SK-N-SH (cell line): ENCODE measurements at regions not wholly inside any gene's neighbourhood (a gene's known extent, or its start where the extent isn't known, plus 50 kb on each side); places are given as distances from the start of the nearest gene placed in this dataset.

Source experiments
- CTCF ChIA-PET: fragments of 300-600, 350-600 bp; formaldehyde crosslinking; extraction: SDS; loops from one replicate; lab custom pipeline; 2021; lab: Yijun Ruan, JAX
- POLR2A ChIA-PET: fragments of 350-600 bp; sonication (Branson Sonifier 250); formaldehyde crosslinking; extraction: SDS; loops from one replicate; lab custom pipeline; 2020; ENCODE audit warnings: antibody characterized with exemption, inconsistent platforms; lab: Yijun Ruan, JAX
- DNase-seq: peaks from one replicate; pipeline ENCODE4 v3.0.0; 2012
- H2AFZ ChIP-seq: fragments of 200-600 bp; sonication (generic); 2 replicates; pipeline ENCODE4 v1.8.1; 2016; ENCODE audit warnings: antibody characterized with exemption, mild to moderate bottlenecking, low read depth
- H3F3A ChIP-seq: fragments of 200-600 bp; sonication (generic); replicated peaks from 2 replicates; pipeline ENCODE3; 2016; ENCODE audit warnings: antibody characterized with exemption, mild to moderate bottlenecking; ENCODE audit not compliant: insufficient read depth
- H3K27ac ChIP-seq, 2 experiments: fragments of 200-500 bp in 1 of 2; fragments of 200-600 bp in 1 of 2; sonication (Bioruptor generic) in 1 of 2; sonication (generic), shearing (Covaris generic) in 1 of 2; 2 replicates each; pipeline versions ENCODE4 v1.5.1 to v1.6.1; 2014 to 2016; ENCODE audit warnings: low read depth in 2 of 2, inconsistent platforms in 1 of 2, low read length in 1 of 2, mild to moderate bottlenecking in 1 of 2, mixed read lengths in 1 of 2
- H3K27me3 ChIP-seq: fragments of 200-600 bp; sonication (generic), shearing (Covaris generic); 2 replicates; pipeline ENCODE4 v1.6.1; 2016; ENCODE audit warnings: mixed run types; ENCODE audit not compliant: insufficient read depth
- H3K36me3 ChIP-seq, 2 experiments: fragments of 200-500 bp in 1 of 2; fragments of 200-600 bp in 1 of 2; sonication (Bioruptor generic) in 1 of 2; sonication (generic) in 1 of 2; replicated peaks in 1 of 2; 2 replicates each; pipeline versions ENCODE3 to v1.5.1; 2014 to 2016; ENCODE audit warnings: low read length in 1 of 2, mild to moderate bottlenecking in 1 of 2; ENCODE audit not compliant: insufficient read depth in 2 of 2, control insufficient read depth in 1 of 2
- H3K4me1 ChIP-seq, 2 experiments: fragments of 200-500 bp in 1 of 2; fragments of 200-600 bp in 1 of 2; sonication (Bioruptor generic) in 1 of 2; sonication (generic), shearing (Covaris generic) in 1 of 2; 2 replicates each; pipeline versions ENCODE4 v1.5.1 to v1.6.1; 2014 to 2016; ENCODE audit warnings: low read depth in 1 of 2, low read length in 1 of 2, mixed run types in 1 of 2; ENCODE audit not compliant: insufficient read depth in 2 of 2, control insufficient read depth in 1 of 2
- H3K4me2 ChIP-seq: fragments of 200-600 bp; sonication (generic), shearing (Covaris generic); 2 replicates; pipeline ENCODE4 v1.6.1; 2017; ENCODE audit warnings: mixed run types
- H3K4me3 ChIP-seq, 2 experiments: fragments of 200-500 bp in 1 of 2; fragments of 200-600 bp in 1 of 2; sonication (Bioruptor generic) in 1 of 2; sonication (generic), shearing (Covaris generic) in 1 of 2; 2 replicates each; pipeline versions ENCODE4 v1.5.1 to v1.8.1; 2014 to 2016; ENCODE audit warnings: low read depth in 2 of 2, inconsistent platforms in 1 of 2, low read length in 1 of 2, mild to moderate bottlenecking in 1 of 2, mixed read lengths in 1 of 2, moderate library complexity in 1 of 2
- H3K79me2 ChIP-seq: fragments of 200-600 bp; sonication (generic); 2 replicates; pipeline ENCODE4 v1.8.1; 2017; ENCODE audit warnings: mild to moderate bottlenecking; ENCODE audit not compliant: insufficient read depth
- H3K9ac ChIP-seq: fragments of 200-600 bp; sonication (generic); 2 replicates; pipeline ENCODE4 v1.6.1; 2017; ENCODE audit warnings: mixed run types
- H3K9me2 ChIP-seq: fragments of 200-600 bp; sonication (generic); 2 replicates; pipeline ENCODE4 v1.6.1; 2017; ENCODE audit warnings: mixed run types
- H3K9me3 ChIP-seq: fragments of 200-600 bp; sonication (generic); 2 replicates; pipeline ENCODE4 v1.6.1; 2017; ENCODE audit warnings: mixed run types, mild to moderate bottlenecking, moderate library complexity
- H4K20me1 ChIP-seq: fragments of 200-600 bp; sonication (generic); 2 replicates; pipeline ENCODE4 v1.6.1; 2017; ENCODE audit warnings: mild to moderate bottlenecking, mixed run types; ENCODE audit not compliant: insufficient read depth
- ELF1 ChIP-seq: IDR thresholded peaks from 2 replicates; pipeline ENCODE4 v1.4.0; 2012
- EP300 ChIP-seq, 2 experiments: IDR thresholded peaks; 2 replicates each; pipeline versions ENCODE4 v1.4.0 to v1.6.1; 2012; ENCODE audit warnings: borderline replicate concordance in 1 of 2, low read depth in 1 of 2, low read length in 1 of 2
- EZH2phosphoT487 ChIP-seq: fragments of 200-600 bp; sonication (generic); IDR thresholded peaks from 2 replicates; pipeline ENCODE4 v1.6.1; 2017; ENCODE audit warnings: low read depth, mixed run types, mild to moderate bottlenecking, antibody characterized with exemption, moderate library complexity, borderline replicate concordance
- FOXJ3 ChIP-seq: sonication (generic); formaldehyde crosslinking; IDR thresholded peaks from 2 replicates; pipeline ENCODE4 v1.5.1; 2020; ENCODE audit warnings: mild to moderate bottlenecking, missing genetic modification reagents
- GABPA ChIP-seq: IDR thresholded peaks from 2 replicates; pipeline ENCODE4 v1.4.0; 2012; ENCODE audit warnings: low read depth, mild to moderate bottlenecking
- GATA2 ChIP-seq: sonication (generic); formaldehyde crosslinking; IDR thresholded peaks from 2 replicates; pipeline ENCODE4 v1.5.0; 2020; ENCODE audit warnings: mild to moderate bottlenecking, missing genetic modification reagents
- JUND ChIP-seq: IDR thresholded peaks from 2 replicates; pipeline ENCODE4 v1.4.0; 2012
- MEF2A ChIP-seq: IDR thresholded peaks from 2 replicates; pipeline ENCODE4 v1.4.0; 2012; ENCODE audit warnings: low read depth, borderline replicate concordance
- MXI1 ChIP-seq: IDR thresholded peaks from 2 replicates; pipeline ENCODE4 v1.6.1; 2012; ENCODE audit warnings: mild to moderate bottlenecking, low read depth, low read length, improper control_type of control experiment
- NFIC ChIP-seq: IDR thresholded peaks from 2 replicates; pipeline ENCODE4 v1.4.0; 2012; ENCODE audit warnings: borderline replicate concordance
- POLR2AphosphoS5 ChIP-seq: IDR thresholded peaks from 2 replicates; pipeline ENCODE4 v1.6.1; 2012; ENCODE audit warnings: low read depth, low read length
- RAD21 ChIP-seq: IDR thresholded peaks from 2 replicates; pipeline ENCODE4 v1.6.1; 2012; ENCODE audit warnings: mild to moderate bottlenecking, low read length
- SIN3A ChIP-seq: IDR thresholded peaks from 2 replicates; pipeline ENCODE4 v1.6.1; 2012; ENCODE audit warnings: low read depth, mild to moderate bottlenecking, low read length, moderate library complexity, borderline replicate concordance
- SMC3 ChIP-seq: IDR thresholded peaks from 2 replicates; pipeline ENCODE4 v1.6.1; 2012; ENCODE audit warnings: low read depth, low read length, improper control_type of control experiment
- TAF1 ChIP-seq: IDR thresholded peaks from 2 replicates; pipeline ENCODE4 v1.6.1; 2012; ENCODE audit warnings: low read depth, mild to moderate bottlenecking, low read length, moderate library complexity, borderline replicate concordance
- TCF12 ChIP-seq: IDR thresholded peaks from 2 replicates; pipeline ENCODE4 v1.4.0; 2012
- TEAD4 ChIP-seq: IDR thresholded peaks from 2 replicates; pipeline ENCODE4 v1.4.0; 2012; ENCODE audit warnings: mild to moderate bottlenecking, borderline replicate concordance; ENCODE audit not compliant: insufficient read depth
- YY1 ChIP-seq: IDR thresholded peaks from 2 replicates; pipeline ENCODE4 v1.4.0; 2012; ENCODE audit warnings: low read depth, mild to moderate bottlenecking
- WGBS: methylation state at CpG from one replicate; pipeline ENCODE4 v1.1.6; 2017; ENCODE audit warnings: low lambda C conversion rate; 5-methylcytosine and 5-hydroxymethylcytosine counted together

DNA sequence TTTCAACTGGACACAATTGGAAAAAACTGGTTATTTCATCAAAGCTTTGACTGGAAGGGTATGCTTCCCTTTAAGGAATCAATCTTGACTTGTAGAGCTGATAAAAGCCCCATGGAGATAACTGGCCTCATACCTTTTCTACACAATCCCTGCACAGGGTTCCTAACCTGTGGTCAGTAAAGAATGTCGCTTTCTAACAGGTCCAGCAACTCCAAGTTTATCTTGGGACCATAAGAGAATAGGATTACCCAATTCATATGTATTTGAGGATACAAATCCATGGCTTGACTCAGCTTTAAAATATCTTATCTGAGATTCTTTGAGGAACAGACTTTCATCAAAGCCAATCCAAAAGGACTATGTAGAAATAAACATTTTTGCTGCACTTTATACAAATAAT is 1399.8 kb upstream of the PABPC4L start:
- no peaks in the 10 kb centered on the region for H3K9me2 ChIP-seq
- DNase-seq = no peak
- H3K27ac ChIP-seq = no peak overlapping the region
- no peaks in the 10 kb centered on the region for H3F3A ChIP-seq
- no peaks in the 10 kb centered on the region for H3K79me2 ChIP-seq
- H3K4me3 ChIP-seq = no peak overlapping the region
- H3K36me3 ChIP-seq = no peaks in the 10 kb centered on the region
- H3K4me1 ChIP-seq = no peaks in the 10 kb centered on the region
- no peaks in the 10 kb centered on the region; the same call in 1 of the 2 replicates for H3K27me3 ChIP-seq
- ChIA-PET CTCF (no interaction called here), POLR2A (no interaction called here)
- H3K4me2 ChIP-seq = no peak overlapping the region
- no peaks in the 10 kb centered on the region for H3K9me3 ChIP-seq
- no peak overlapping the region for H2AFZ ChIP-seq
- TF ChIP-seq NFIC (no peak), POLR2AphosphoS5 (no peak), SIN3A (no peak), EZH2phosphoT487 (no peak), FOXJ3 (CRISPR knock-in tag) (no peak), MEF2A (no peak), YY1 (no peak), EP300 (IDR thresholded peaks at IDR 0.05; ENCODE audit: borderline replicate concordance in 1 of 2, low read depth in 1 of 2, low read length in 1 of 2) (no peak), TEAD4 (no peak), TAF1 (no peak)
- H3K9ac ChIP-seq = no peak overlapping the region
- H4K20me1 ChIP-seq = no peaks in the 10 kb centered on the region
- 7% methylated on average over 1 of the region's 1 CpG for WGBS

DNA sequence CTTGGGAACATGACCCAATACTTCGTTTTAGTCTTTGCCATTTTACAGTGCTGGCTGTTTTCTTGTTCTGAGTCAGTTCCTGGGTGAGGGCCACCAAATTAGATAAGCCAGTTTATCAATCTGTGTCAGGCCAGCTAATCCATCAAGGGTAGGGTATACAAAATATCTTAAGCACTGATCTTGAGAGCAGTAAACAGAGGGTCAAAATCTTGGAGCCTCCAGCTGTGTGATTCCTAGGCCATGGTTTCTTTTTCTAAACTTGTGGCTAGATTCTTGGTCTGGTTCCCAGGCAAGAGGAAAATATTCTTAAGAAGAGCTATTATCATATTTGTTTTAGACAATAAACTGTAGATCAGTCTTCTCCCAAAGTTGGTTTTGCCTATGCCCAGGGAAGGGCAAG is 1396.6 kb upstream of the PABPC4L start:
- H3K9ac ChIP-seq = no peak overlapping the region
- no peak overlapping the region for H2AFZ ChIP-seq
- WGBS = 5% methylated on average over 1 of the region's 1 CpG
- no peaks in the 10 kb centered on the region for H3K79me2 ChIP-seq
- ChIA-PET CTCF (no interaction called here), POLR2A (no interaction called here)
- H3F3A ChIP-seq = no peaks in the 10 kb centered on the region
- TF ChIP-seq SMC3 (no peak), TCF12 (no peak), JUND (no peak), EZH2phosphoT487 (no peak), RAD21 (no peak), MXI1 (no peak)
- H3K4me3 ChIP-seq = no peak overlapping the region
- no peaks in the 10 kb centered on the region for H3K4me1 ChIP-seq
- H3K36me3 ChIP-seq = no peaks in the 10 kb centered on the region
- H4K20me1 ChIP-seq = no peaks in the 10 kb centered on the region
- no peak for DNase-seq
- no peak overlapping the region for H3K27ac ChIP-seq
- no peak overlapping the region for H3K4me2 ChIP-seq
- H3K9me2 ChIP-seq = no peaks in the 10 kb centered on the region
- no peaks in the 10 kb centered on the region for H3K27me3 ChIP-seq
- no peaks in the 10 kb centered on the region for H3K9me3 ChIP-seq

DNA sequence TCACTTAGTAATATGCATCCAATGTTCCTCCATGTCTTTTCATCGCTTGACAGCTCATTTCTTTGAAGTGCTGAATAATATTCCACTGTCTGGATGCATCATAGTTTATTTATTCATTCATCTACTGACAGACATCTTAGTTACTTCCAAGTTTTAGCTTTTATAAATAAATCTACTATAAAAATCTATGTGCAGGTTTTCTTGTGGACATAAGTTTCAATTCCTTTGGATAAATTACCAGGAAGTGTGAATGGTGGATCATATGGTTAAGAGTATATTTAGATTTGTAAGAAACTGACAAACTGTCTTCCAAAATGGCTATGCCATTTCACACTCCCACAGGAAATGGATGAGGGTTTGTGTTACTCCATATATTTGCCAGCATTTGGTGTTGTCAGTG is 1392.9 kb upstream of the PABPC4L start:
- 4% methylated on average over 1 of the region's 1 CpG for WGBS

More for the DNA sequence above, 1392.9 kb upstream of the PABPC4L start:
- TF ChIP-seq TAF1 (no peak), GABPA (no peak), GATA2 (CRISPR knock-in tag) (no peak), ELF1 (no peak)
- H3K4me3 ChIP-seq = no peak overlapping the region
- DNase-seq = no peak
- no peaks in the 10 kb centered on the region for H3K79me2 ChIP-seq
- H3K9me2 ChIP-seq = no peaks in the 10 kb centered on the region
- H3K9me3 ChIP-seq = no peaks in the 10 kb centered on the region
- no peak overlapping the region for H3K4me2 ChIP-seq
- H3K9ac ChIP-seq = no peak overlapping the region
- H4K20me1 ChIP-seq = no peaks in the 10 kb centered on the region
- ChIA-PET CTCF (no interaction called here), POLR2A (no interaction called here)
- H3K36me3 ChIP-seq = no peaks in the 10 kb centered on the region
- H3F3A ChIP-seq = no peaks in the 10 kb centered on the region
- H2AFZ ChIP-seq = no peak overlapping the region
- H3K27ac ChIP-seq = no peak overlapping the region
- no peaks in the 10 kb centered on the region for H3K27me3 ChIP-seq
- no peaks in the 10 kb centered on the region for H3K4me1 ChIP-seq
